ENCODE measurements at regions not wholly inside any gene's neighbourhood (a gene's known extent, or its start where the extent isn't known, plus 50 kb on each side); places are given as distances from the start of the nearest gene placed in this dataset.

DNA sequence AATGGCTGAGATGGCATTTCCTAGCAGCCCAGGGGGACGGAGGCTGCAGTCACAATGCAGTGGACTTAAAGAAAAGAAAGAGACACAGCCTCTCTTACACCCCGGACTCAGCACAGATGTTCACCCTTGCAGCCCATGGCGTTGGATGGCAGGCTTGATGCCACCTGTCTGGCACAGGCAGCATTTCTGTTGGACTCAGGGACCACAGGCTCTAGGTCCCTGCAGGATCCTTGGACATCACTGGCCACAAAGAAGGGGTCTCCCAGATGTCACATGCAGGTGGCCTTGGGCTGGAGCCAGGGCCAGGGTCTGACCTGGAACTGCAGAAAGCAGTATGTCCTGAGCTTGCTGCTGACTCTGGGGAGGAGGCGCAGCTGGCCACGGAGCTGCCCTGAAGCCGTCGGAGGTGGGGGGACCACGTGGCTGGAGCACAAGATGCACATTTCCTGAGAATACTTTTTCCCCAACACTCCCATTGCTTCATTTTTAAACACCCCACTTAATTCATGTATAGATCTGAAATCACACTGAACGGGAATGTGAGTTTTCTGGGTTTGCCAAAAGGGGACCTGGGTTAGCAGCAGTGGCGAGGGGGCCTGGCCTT, 102.3 kb upstream of the SULF2 start:
- ATAC-seq (ENCODE audit: insufficient read depth, low read depth) (no peak), DNase-seq (no peak)
- H2AFZ ChIP-seq (ENCODE audit: low read depth, low read length), result no peak overlapping the region
- no peaks in the 10 kb centered on the region for H3K9me3 ChIP-seq (ENCODE audit: insufficient read depth, low read length, severe bottlenecking)
- no peak overlapping the region for H3K9ac ChIP-seq (ENCODE audit: low read depth, low read length)
- H3K79me2 ChIP-seq (ENCODE audit: insufficient read depth, low read length), result no peaks in the 10 kb centered on the region
- no peaks in the 10 kb centered on the region for H3K27me3 ChIP-seq (ENCODE audit: insufficient read depth, low read length, poor library complexity)
- TF ChIP-seq, protein P1, sequence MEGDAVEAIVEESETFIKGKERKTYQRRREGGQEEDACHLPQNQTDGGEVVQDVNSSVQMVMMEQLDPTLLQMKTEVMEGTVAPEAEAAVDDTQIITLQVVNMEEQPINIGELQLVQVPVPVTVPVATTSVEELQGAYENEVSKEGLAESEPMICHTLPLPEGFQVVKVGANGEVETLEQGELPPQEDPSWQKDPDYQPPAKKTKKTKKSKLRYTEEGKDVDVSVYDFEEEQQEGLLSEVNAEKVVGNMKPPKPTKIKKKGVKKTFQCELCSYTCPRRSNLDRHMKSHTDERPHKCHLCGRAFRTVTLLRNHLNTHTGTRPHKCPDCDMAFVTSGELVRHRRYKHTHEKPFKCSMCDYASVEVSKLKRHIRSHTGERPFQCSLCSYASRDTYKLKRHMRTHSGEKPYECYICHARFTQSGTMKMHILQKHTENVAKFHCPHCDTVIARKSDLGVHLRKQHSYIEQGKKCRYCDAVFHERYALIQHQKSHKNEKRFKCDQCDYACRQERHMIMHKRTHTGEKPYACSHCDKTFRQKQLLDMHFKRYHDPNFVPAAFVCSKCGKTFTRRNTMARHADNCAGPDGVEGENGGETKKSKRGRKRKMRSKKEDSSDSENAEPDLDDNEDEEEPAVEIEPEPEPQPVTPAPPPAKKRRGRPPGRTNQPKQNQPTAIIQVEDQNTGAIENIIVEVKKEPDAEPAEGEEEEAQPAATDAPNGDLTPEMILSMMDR (IDR thresholded peaks at IDR 0.05; ENCODE audit: borderline replicate concordance, extremely low read depth, low read length, poor library complexity, severe bottlenecking), result no peak
- TF ChIP-seq EZH2 (IDR thresholded peaks at IDR 0.05; ENCODE audit: borderline replicate concordance, low read depth, low read length, severe bottlenecking), result no peak
- no peaks in the 10 kb centered on the region for H3K36me3 ChIP-seq (ENCODE audit: insufficient read depth, low read length)
- H4K20me1 ChIP-seq (ENCODE audit: insufficient read depth, low read length), result no peaks in the 10 kb centered on the region
- H3K27ac ChIP-seq (ENCODE audit: low read length), result no peak overlapping the region
- no peak overlapping the region for H3K4me3 ChIP-seq (ENCODE audit: low read depth in 1 of 2, low read length in 2 of 2)
- H3K4me1 ChIP-seq (ENCODE audit: insufficient read depth, low read length), result no peaks in the 10 kb centered on the region
- no peak overlapping the region for H3K4me2 ChIP-seq (ENCODE audit: insufficient read depth, low read length)

DNA sequence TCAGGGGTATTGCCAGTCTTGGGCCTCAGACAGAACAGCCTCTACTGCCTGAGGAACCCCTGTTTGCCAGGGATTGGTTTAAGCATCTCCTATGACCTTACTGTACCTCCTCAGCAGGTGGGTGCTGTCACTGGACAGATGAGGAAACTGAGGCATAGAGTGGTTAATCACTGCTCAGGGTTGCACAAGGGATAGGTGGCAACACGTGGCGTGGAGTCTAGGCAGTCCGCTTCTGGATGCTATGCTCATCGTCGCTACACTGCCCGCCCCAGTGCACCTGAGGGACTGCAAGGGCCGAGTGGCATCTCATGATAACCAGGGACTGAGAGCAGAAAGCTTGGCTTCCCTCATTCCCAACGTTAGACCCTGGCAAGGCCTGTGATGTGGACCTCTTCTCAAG, 101.8 kb upstream of the SULF2 start:
- Histone ChIP-seq H3K4me1 (ENCODE audit: insufficient read depth, low read length) (no peaks in the 10 kb centered on the region), H2AFZ (ENCODE audit: low read depth, low read length) (no peak overlapping the region), H3K36me3 (ENCODE audit: insufficient read depth, low read length) (no peaks in the 10 kb centered on the region), H3K9ac (ENCODE audit: low read depth, low read length) (no peak overlapping the region), H3K79me2 (ENCODE audit: insufficient read depth, low read length) (no peaks in the 10 kb centered on the region), H3K27me3 (ENCODE audit: insufficient read depth, low read length, poor library complexity) (no peaks in the 10 kb centered on the region), H4K20me1 (ENCODE audit: insufficient read depth, low read length) (no peaks in the 10 kb centered on the region), H3K4me3 (ENCODE audit: low read depth in 1 of 2, low read length in 2 of 2) (no peak overlapping the region), H3K4me2 (ENCODE audit: insufficient read depth, low read length) (no peak overlapping the region), H3K9me3 (ENCODE audit: insufficient read depth, low read length, severe bottlenecking) (no peaks in the 10 kb centered on the region), H3K27ac (ENCODE audit: low read length) (no peak overlapping the region)
- DNase-seq (no peak), ATAC-seq (ENCODE audit: insufficient read depth, low read depth) (no peak)
- TF ChIP-seq, protein P1 (IDR thresholded peaks at IDR 0.05; ENCODE audit: borderline replicate concordance, extremely low read depth, low read length, poor library complexity, severe bottlenecking), result no peak
- TF ChIP-seq EZH2 (IDR thresholded peaks at IDR 0.05; ENCODE audit: borderline replicate concordance, low read depth, low read length, severe bottlenecking), result no peak

DNA sequence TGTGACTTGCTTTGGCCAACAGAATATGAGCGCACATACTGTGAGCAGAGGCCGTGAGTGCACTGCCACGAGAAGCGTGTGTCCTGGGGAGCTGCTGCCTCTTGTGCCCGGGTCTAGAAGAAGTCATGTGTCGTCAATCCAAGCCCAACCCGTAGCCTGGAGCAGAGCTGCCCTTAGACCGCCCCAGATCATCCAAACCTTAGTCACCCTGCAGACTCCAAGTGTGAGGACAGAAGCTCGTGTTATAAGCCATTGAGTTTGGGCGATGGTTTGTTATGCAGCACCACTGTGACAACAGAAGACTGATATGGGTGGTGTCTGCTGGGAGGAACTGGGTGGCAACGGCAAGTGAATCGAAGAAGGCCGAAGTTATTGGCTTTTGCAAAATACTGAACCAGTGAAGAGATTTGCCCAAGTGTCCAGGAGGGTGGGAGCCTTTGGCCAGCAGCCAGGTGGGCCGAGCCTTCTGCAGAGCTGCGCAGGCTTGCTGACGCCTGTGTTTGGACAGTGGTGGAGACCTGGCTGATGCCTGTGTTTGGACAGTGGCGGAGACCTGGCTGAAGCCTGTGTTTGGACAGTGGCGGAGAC, 101.3 kb upstream of the SULF2 start:
- Histone ChIP-seq H3K27me3 (ENCODE audit: insufficient read depth, low read length, poor library complexity) (no peaks in the 10 kb centered on the region), H3K4me1 (ENCODE audit: insufficient read depth, low read length) (no peaks in the 10 kb centered on the region), H3K4me2 (ENCODE audit: insufficient read depth, low read length) (no peak overlapping the region), H3K9ac (ENCODE audit: low read depth, low read length) (no peak overlapping the region), H3K4me3 (ENCODE audit: low read depth in 1 of 2, low read length in 2 of 2) (no peak overlapping the region), H3K9me3 (ENCODE audit: insufficient read depth, low read length, severe bottlenecking) (no peaks in the 10 kb centered on the region), H4K20me1 (ENCODE audit: insufficient read depth, low read length) (no peaks in the 10 kb centered on the region), H3K27ac (ENCODE audit: low read length) (no peak overlapping the region), H2AFZ (ENCODE audit: low read depth, low read length) (no peak overlapping the region), H3K79me2 (ENCODE audit: insufficient read depth, low read length) (no peaks in the 10 kb centered on the region), H3K36me3 (ENCODE audit: insufficient read depth, low read length) (no peaks in the 10 kb centered on the region)
- TF ChIP-seq, protein P1 (IDR thresholded peaks at IDR 0.05; ENCODE audit: borderline replicate concordance, extremely low read depth, low read length, poor library complexity, severe bottlenecking), result no peak
- no peak for TF ChIP-seq EZH2 (IDR thresholded peaks at IDR 0.05; ENCODE audit: borderline replicate concordance, low read depth, low read length, severe bottlenecking)
- ATAC-seq (ENCODE audit: insufficient read depth, low read depth), result no peak
- DNase-seq, result no peak
